Right ventricle myocardium superior (tissue), 1 donor: ENCODE measurements at regions not wholly inside any gene's neighbourhood (a gene's known extent, or its start where the extent isn't known, plus 50 kb on each side); places are given as distances from the start of the nearest gene placed in this dataset.

Experiments
- ATAC-seq: fragments of 200-7000 bp; cut with Tn5 transposase; one replicate; pipeline ENCODE4 v1.9.1; 2020; ENCODE audit warnings: mild to moderate bottlenecking; ENCODE audit not compliant: poor library complexity
- DNase-seq: peaks from one replicate; pipeline ENCODE4 v3.0.0-alpha.2; 2020
- intact Hi-C: fragments of 100-400 bp; cut with DNase I; formaldehyde crosslinking; loops from one replicate; pipeline ENCODE4 v1.11.2; 2022
- donor health status: DM: no; HTN: yes; CAD: no; lungs with severe emphysema.

DNA sequence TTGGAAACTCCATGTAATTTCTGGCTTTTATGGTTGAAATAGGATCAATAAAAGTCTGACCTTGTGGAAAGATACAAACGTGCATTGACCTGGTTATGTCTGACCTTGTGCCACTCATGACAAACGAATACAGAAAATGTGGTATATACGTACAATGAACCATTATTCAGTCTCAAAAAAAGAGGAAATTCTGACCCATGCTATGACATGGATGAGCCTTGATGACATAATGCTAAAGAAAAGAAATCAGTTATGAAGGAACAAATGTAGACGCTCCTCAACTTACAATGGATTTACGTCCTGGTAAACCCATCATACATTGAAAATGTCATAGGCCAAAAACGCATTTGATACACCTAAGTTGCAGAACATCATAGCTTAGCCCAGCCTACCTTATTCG, 309.7 kb upstream of the SULF2 start:
- ATAC-seq (no peak), DNase-seq (no peak)
- intact Hi-C loops: no loop called here

DNA sequence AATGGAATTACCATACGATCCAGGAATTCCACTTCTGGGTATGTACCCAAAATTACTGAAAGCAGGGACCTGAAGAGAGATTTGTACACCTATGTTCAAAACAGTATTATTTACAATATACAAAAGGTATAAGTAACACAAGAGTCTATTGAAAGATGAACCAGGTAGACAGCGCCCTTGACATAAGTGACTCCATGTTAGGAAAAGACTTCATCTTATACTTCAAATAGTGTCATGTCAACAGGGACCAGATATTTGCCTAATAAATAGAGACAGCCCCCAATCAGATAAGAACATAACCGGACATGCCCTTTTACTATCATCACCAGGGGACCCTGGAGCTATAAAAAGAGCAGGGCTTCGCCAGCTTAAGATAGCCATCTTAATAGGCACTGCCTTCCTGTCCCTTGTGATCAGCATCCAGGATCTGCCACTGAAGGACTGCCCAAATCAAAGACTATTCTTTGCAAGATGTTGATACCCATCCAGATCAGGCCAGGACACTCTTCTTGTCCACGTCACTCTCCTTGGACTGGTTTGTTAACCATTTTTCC, 309.0 kb upstream of the SULF2 start:
- intact Hi-C loops: no loop called here
- no peak for DNase-seq
- no peak for ATAC-seq

DNA sequence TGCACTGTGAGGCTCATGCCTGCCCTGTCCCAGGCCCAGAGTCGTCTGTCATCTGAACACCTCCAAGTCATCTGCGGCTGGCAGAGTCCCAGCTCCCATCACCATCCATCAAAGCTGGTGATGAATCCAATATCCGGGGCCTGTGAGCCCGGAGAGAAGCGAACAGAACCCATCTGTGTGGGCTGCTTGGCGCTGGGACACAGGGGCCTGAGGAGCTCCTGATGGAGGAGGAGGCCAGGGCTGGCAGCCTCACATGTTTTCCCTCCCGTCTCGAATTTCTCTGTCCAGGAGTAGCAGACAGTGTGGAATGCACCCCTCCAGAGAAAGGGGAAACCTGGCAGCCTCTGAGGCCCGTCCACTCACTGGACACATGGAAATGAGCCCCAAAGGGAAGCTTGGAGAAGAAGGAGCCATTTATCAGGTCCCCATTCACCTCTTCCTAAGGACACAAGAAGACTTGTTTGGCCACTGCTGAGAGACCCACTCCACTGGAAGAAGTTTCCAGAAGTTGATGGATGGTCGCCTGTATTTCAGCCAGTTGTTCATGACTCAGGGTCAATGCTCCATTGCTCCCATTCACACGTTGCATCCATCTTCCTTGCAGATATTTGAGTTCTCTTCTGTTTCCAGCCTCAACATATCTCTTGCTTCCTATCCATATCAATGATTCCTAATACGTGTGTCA, 307.5 kb upstream of the SULF2 start:
- ATAC-seq (no peak), DNase-seq (no peak)
- intact Hi-C loops: no loop called here

DNA sequence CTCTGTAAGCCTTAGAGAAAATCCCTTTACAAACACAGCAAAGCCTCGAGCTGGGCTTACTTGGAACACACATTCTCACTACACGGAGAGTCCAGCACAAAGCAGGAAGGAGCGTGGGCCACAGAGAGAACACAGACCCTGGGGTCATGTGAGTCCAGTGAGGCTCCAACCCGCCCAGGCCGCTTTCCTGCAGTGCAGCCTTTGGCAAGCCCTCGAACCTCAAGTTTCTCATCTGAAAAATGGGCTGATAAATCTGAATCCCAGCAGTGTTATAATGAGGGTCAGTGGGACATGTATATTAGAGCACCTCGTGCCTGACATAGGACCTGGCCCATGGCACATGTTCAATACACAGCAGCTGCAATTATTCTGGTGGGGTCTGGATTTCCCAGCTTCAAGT, 305.5 kb upstream of the SULF2 start:
- intact Hi-C loops: no loop called here
- no peak for ATAC-seq

DNA sequence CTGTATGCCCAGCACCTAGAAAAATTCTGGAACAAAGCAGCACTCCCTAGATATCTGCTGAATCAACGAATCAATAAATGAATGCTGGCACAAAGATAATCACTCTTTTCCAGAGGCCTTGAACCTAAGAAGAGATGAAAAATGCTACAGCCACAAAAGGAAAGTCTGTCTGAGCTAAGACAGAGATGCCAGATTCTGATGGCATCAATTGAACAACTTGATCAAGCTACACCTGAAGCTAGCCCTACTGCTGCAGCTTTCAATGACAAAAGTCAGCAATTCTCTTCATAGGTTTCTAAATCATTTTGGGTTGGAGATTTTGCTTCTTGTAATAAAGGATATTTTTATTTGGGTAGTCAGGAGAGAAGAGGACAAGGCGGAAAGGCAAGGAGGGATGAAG, 305.0 kb upstream of the SULF2 start:
- intact Hi-C loops: no loop called here
- DNase-seq: no peak
- no peak for ATAC-seq

More for the DNA sequence above, 305.5 kb upstream of the SULF2 start:
- no peak for DNase-seq

DNA sequence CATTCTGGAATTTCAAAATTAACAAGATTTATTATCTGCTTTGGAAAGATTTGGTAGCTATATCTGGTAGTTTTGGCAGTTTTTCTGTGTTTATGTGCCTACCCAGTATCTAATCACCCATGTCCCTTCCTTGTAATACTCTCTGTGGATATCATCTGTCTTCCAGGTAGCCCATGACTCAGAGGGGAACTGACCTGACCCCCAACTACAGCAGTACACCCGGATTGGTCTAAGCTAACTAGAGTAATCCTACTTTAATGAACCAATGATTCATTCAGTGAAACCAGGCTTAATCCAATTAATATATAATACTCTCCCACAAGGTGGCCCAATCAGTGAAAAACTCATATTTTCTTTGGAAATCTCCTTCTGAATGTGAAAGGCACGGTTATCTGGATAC, 295.3 kb upstream of the SULF2 start:
- DNase-seq: no peak
- intact Hi-C loops: no loop called here
- ATAC-seq: no peak

DNA sequence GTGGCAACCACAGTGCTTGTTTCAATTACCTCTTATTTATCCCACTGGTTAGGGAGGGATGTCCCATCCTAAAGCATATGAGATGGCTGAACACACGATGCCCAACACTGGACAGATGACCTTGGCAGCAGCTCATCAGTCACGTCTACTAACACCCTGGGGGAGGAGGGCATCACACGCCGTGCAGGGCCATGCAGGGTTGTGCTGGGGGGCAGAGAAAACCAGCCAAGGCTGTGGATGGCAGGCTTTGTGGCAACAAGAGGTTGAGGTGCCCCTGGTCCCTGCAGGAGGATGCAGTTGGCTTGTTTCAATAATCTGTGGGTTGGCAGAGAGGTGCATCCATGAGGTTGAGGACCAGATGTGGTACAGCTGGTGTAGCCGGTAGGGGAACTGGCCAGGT, 293.7 kb upstream of the SULF2 start:
- DNase-seq (no peak), ATAC-seq (no peak)
- intact Hi-C loops: no loop called here

DNA sequence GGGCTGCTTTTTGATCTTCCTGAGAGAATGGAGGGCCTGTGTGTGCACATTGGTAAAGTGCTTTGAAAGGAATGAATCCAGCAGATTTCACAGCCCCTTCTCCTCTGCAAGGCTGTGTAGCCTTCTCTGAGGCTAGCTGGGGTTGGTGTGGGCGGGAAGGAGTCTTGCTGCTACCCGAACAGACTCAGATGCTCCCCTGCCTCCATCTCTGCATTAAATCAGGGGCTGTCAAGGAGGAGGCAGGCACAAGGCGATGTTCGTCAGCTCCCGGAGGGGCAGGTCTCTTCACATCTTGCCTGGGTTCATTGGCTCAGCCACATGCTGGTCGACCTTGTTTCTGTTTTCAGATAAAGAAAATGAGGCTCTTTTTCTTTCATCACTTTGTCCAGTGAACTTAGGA, 291.5 kb upstream of the SULF2 start:
- intact Hi-C loops: no loop called here
- no peak for ATAC-seq
- DNase-seq: no peak

DNA sequence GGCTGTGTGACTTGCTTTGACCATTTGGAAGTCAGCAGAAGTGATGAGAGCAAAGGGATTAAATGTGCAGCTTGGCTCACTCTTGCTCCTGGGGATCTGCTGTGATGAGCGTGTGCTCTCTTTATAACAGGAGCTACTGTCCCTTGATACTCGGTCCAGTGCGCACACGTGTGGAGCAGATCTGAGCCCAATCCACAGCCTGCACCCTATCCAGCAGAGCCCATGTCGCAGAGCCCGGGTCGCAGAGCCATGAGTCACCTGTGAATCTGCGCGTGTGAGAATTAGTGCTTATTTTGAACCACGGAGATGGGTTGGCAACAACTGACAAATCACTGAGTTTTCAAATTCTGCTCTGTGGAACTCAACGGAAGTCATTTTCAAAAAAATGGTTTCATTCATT, 291.0 kb upstream of the SULF2 start:
- DNase-seq (no peak), ATAC-seq (no peak)
- intact Hi-C loops: no loop called here

DNA sequence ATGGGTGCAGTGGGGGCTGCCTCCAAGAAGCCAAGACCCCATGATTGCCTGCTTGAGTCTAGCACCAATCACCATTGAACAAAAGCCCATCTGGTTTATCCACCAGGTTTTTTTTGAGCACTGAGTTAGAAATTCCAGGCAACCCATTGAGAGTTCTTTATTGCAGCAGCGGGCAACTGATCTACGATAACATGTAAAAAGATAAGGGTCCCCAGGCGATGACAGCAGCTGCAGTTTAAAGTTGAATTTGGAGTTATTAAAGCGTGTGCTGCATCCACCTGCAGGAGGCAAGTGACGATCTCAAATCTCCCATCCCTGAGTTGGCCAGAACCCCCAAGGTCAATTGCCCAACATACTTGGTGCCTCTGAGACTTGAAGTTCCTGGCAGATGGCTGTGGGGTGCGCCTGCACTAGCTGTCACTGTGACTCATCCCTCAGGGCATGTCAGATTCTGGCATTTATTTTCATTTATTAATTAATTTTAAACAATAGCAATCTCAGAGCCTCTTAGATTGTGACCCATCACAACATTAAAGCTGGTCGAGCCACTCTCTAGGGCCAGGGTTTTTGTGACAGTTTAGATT, 290.4 kb upstream of the SULF2 start:
- intact Hi-C loops: no loop called here
- DNase-seq: no peak
- no peak for ATAC-seq

DNA sequence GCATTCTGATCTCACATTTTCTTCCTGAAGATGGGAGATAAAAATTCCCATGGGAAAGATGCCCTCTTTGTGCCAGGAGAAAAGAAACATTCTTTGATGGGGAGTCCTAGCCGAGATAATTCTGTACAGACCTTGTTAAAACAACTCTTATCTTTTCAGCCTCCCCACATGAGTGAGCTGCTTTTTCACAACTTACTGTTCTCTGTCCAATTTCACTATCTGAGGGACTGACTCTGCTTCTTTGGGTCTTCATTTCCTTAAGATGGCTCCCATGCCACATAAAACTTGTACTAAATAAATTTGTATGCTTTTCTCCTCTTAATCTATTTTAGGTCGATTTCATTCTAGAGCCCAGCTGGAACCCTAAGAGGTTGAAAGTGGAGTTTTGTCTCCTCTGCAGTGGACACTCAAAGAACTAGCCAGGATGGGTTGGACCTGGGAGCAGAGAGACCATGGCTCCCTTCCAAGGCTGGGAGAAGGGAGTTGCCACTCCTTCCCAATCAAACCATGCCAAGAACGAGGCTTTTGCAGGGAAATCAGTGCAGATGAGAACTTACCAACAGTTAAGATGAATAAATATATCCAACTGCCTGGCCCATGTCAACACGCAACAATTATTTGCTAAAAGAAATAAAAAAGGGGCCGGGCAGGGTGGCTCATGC, 285.8 kb upstream of the SULF2 start:
- intact Hi-C loops: no loop called here
- ATAC-seq: no peak
- DNase-seq: no peak

DNA sequence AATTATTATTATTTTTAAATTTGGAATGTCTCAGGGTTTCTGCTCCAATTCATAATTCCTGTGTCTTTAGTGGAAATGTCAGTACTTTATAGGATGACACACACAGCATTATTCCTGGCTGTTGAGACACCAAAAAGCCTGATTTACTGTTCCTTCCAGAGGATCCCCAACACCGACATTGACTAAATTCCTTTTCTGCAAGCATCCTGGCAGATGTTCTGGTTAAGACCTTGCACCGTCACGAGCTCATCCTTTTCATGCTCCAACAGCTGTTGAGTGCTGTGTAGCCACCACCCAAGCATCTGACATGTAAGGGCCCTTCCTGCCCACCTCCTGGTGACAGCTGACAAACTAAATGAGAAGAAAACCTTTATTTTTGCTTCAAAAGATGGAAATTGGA, 284.3 kb upstream of the SULF2 start:
- DNase-seq (no peak), ATAC-seq (no peak)
- intact Hi-C loops: no loop called here

DNA sequence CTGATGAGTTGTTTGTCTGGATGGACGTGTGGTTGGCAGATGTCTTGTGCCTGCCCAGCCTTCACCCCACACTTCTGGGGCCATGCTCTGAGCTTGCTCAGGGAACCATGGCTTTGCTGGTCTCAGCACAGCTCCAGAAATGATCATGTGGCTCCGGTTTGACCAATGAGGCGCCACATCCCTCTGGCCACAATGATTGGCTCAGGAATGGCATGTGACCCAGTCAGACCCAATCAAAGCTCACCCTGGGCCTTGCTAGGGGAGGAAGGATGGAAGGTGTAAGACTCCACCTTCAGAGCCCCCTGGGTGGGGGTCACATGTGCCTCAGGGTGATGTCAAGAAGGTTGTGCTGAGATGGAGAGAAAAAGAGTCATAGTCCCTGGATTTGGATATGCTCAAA, 281.6 kb upstream of the SULF2 start:
- intact Hi-C loops: no loop called here
- DNase-seq (no peak), ATAC-seq (no peak)

DNA sequence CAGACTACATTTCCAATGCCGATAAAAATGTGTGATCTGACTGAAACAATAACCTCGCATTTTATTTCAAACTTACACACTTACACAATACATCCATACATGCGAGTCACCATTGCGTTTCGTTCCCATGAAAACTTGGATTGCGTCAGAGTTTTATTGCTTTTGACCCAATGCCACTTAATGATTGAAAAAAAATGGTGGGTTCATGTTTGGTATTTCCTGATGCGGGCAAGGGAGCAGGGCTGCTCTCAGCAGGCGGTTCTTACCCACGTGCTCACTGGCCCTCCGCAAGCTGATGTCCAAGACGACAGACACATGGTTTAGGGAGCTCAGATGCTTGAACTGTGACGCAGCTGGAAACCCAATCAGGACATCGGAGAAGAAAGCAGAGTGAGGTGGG, 281.0 kb upstream of the SULF2 start:
- no peak for DNase-seq
- intact Hi-C loops: no loop called here

DNA sequence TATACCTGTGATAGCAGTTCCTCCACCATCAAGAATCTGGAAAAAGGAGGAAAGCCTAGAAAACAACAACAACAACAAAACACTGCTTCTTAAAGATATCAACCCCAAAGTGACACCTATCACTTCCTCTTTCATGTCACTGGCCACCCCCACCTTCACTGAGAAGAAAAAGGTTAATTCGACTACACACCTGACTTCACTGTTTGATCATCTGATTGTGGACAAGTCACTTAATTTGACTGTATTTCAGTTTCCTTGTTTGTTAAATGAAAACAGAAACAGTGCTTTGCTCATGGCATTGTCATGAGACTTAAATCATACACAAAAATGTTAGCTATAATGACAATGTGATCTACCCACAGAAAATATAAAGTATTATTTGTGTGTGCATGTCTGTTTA, 280.6 kb upstream of the SULF2 start:
- intact Hi-C loops: no loop called here
- DNase-seq: no peak
- no peak for ATAC-seq

More for the DNA sequence above, 281.0 kb upstream of the SULF2 start:
- no peak for ATAC-seq

DNA sequence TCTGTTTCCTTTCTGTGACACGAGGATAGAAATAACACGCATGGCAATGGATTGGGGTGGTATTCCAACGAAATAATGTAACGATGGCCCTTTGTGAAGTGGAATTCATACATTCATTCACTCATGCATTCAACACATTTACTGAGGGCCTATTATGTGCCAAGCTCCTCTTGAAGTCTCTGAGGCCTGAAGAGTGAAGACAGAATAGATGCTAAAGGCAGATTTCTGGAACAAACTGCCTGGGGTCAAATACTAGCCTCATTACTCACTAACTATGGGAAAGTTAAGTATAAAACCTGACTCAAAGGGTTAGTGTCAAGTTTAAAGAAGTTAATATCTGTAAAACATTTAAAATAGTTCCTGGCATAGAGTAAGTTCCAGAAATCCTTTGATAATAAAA, 279.6 kb upstream of the SULF2 start:
- DNase-seq: no peak
- intact Hi-C loops: no loop called here
- ATAC-seq: no peak

DNA sequence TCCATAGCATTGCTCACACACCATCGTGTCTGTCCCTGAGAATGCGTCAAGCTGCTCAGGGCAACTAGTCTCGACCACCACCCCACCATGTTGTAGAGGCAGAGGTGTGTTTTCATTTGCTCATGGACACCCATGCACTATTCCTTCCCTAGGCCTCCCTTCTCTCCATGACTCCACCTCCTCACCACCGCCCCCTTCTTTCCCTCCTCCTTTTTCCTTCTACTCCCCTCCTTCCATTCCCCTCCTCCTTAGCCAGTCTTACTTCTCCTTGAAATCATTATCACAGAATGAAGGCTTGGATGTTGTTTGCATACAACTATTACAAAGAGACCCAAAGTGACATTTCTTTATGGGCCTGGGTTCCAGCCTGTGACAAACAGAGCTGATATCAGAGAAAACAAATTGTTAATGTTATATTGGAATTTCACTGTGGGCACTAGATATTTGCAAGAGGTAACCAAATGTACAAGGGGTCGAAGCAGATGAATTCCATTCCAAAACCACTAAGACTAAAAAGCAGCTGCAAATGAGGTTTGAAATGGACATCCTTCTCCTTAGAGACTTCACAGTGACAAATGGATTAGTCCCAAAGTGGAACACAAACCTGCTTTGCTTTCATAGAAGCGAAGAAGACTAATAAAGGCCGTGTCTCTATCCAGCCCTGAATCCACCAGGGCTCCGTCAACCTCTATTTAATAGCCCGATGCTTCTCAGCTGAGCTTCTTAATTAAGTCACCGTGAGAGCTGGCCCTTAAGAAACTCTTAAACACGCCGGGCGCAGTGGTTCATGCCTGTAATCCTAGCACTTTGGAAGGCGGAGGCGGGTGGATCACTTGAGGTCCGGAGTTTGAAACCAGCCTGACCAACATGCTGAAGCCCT, 275.8 kb upstream of the SULF2 start:
- intact Hi-C loops: no loop called here
- DNase-seq (no peak), ATAC-seq (no peak)

DNA sequence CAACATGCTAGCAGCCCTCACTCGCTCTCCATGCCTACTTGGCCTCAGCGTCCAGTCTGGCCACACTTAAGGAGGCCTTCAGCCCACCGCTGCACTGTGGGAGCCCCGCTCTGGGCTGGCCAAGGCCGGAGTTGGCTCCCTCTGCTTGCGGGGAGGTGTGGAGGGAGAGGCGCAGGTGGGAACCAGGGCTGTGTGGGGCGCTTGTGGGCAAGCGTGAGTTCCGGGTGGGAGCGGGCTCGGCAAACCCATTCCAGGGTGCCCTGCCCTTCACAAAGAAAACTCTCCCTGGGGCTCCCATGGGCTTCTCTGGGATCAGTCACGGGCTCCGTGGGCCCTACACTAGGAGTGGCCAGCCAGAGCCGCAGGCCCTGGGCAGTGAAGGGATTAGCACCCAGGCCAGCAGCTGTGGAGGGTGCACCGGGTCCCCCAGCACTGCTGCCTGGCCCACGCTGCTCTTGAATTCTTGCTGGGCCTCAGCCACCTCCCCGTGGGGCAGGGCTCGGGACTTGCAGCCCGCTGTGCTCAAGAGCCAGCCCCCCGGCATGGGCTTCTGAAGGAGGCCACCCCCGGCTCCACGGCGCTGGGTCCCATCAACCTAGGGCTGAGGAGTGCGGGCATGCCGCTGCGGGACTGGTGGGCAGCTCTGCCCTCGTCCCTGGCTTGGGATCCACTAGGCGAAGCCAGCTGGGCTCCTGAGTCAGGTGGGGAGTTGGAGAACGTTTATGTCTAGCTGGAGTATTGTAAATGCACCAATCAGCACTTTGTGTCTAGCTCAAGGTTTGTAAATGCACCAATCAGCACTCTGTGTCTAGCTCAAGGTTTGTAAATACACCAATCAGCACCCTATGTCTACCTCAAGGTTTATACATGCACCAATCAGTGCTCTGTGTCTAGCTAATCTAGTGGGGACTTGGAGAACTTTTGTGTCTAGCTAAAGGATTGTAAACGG, 273.6 kb upstream of the SULF2 start:
- ATAC-seq (no peak), DNase-seq (no peak)
- intact Hi-C loops: no loop called here
